ENCODE measurements at regions not wholly inside any gene's neighbourhood (a gene's known extent, or its start where the extent isn't known, plus 50 kb on each side); places are given as distances from the start of the nearest gene placed in this dataset.

GRCh38 chr5:174790906-174791305, 66.5 kb downstream of the MSX2 start:
- Histone ChIP-seq H3K36me3 (replicated peaks) (no peaks in the 10 kb centered on the region), H3K9me3 (no peaks in the 10 kb centered on the region), H3K4me3 (no peak overlapping the region), H3K4me1 (no peaks in the 10 kb centered on the region), H3K27me3 (ENCODE audit: low read depth) (peaks cover 10% of the 10 kb centered on the region)
- in situ Hi-C loops (cut with MboI; ENCODE audit: low sequenced_read_pairs), result no loop called here
- no peak for DNase-seq (ENCODE audit: low spot score in 2 of 2)

GRCh38 chr5:174789596-174789995, 65.2 kb downstream of the MSX2 start:
- in situ Hi-C loops (cut with MboI; ENCODE audit: low sequenced_read_pairs), result no loop called here

GRCh38 chr5:174785120-174785680, 60.8 kb downstream of the MSX2 start:
- no peaks in the 10 kb centered on the region for H3K4me1 ChIP-seq
- H3K27me3 ChIP-seq (ENCODE audit: low read depth), result no peaks in the 10 kb centered on the region
- no peaks in the 10 kb centered on the region for H3K9me3 ChIP-seq
- in situ Hi-C loops (cut with MboI; ENCODE audit: low sequenced_read_pairs), result no loop called here
- no peak overlapping the region for H3K4me3 ChIP-seq
- no peaks in the 10 kb centered on the region for H3K36me3 ChIP-seq (replicated peaks)
- DNase-seq (ENCODE audit: low spot score in 2 of 2), result no peak

More at GRCh38 chr5:174789596-174789995, 65.2 kb downstream of the MSX2 start:
- Histone ChIP-seq H3K4me1 (no peaks in the 10 kb centered on the region), H3K27me3 (ENCODE audit: low read depth) (no peaks in the 10 kb centered on the region; the same call in 1 of the 2 replicates), H3K36me3 (replicated peaks) (no peaks in the 10 kb centered on the region), H3K4me3 (no peak overlapping the region), H3K9me3 (no peaks in the 10 kb centered on the region)
- DNase-seq (ENCODE audit: low spot score in 2 of 2), result no peak

All from HAP-1 (cell line).